KMS-11 (cell line): ENCODE measurements at regions not wholly inside any gene's neighbourhood (a gene's known extent, or its start where the extent isn't known, plus 50 kb on each side); places are given as distances from the start of the nearest gene placed in this dataset.
A peak's percentile ranks its signal among the peaks of the same experiment; 100 is the strongest.

Experiments
- H2AFZ ChIP-seq: fragments of 200-600 bp; sonication (generic); 2 replicates; pipeline ENCODE4 v1.6.1; 2016; ENCODE audit warnings: antibody characterized with exemption, mixed run types, low read depth
- H3K27ac ChIP-seq: fragments of 200-600 bp; sonication (generic); 2 replicates; pipeline ENCODE4 v1.6.1; 2016; ENCODE audit warnings: mild to moderate bottlenecking, mixed run types
- H3K27me3 ChIP-seq: fragments of 200-600 bp; sonication (generic); 2 replicates; pipeline ENCODE4 v1.6.1; 2017; ENCODE audit warnings: mild to moderate bottlenecking, low read depth, mixed run types, moderate library complexity; ENCODE audit not compliant: insufficient read depth
- H3K36me3 ChIP-seq: fragments of 200-600 bp; sonication (generic); 2 replicates; pipeline ENCODE4 v1.6.1; 2017; ENCODE audit warnings: mild to moderate bottlenecking, mixed run types; ENCODE audit not compliant: insufficient read depth
- H3K4me1 ChIP-seq: fragments of 200-600 bp; sonication (generic); 2 replicates; pipeline ENCODE4 v1.6.1; 2016; ENCODE audit warnings: mild to moderate bottlenecking, low read depth, mixed run types; ENCODE audit not compliant: poor library complexity, severe bottlenecking
- H3K4me2 ChIP-seq: fragments of 200-600 bp; sonication (generic); 2 replicates; pipeline ENCODE4 v1.7.0; 2016; ENCODE audit warnings: mild to moderate bottlenecking, mixed run types
- H3K4me3 ChIP-seq: fragments of 200-600 bp; sonication (generic); IDR thresholded peaks from 2 replicates; pipeline ENCODE4 v1.6.1; 2017; ENCODE audit warnings: low read depth, low read length, mixed read lengths; ENCODE audit not compliant: insufficient read depth
- H3K79me2 ChIP-seq: fragments of 200-600 bp; sonication (generic); 2 replicates; pipeline ENCODE4 v1.6.1; 2016; ENCODE audit warnings: low read depth, mixed run types; ENCODE audit not compliant: insufficient read depth
- H3K9ac ChIP-seq: fragments of 200-600 bp; sonication (generic); 2 replicates; pipeline ENCODE4 v1.6.1; 2016; ENCODE audit warnings: mild to moderate bottlenecking, mixed run types
- H4K20me1 ChIP-seq: fragments of 200-600 bp; sonication (generic); 2 replicates; pipeline ENCODE4 v1.6.1; 2016; ENCODE audit warnings: mild to moderate bottlenecking, mixed run types; ENCODE audit not compliant: insufficient read depth
- CTCF ChIP-seq: fragments of 200-600 bp; sonication (generic); conservative IDR thresholded peaks from 2 replicates; pipeline ENCODE4 v1.6.1; 2017; ENCODE audit warnings: low read depth, mild to moderate bottlenecking, antibody characterized with exemption, low read length, moderate library complexity, mixed read lengths

- TF ChIP-seq CTCF, result no peak
- H3K4me1 ChIP-seq, result peaks cover 35% of the 10 kb centered on the region
Observed at GRCh38 chr5:106097340-106097739, 1573.4 kb downstream of the EFNA5 start.

GRCh38 chr5:106094839-106095238, 1575.9 kb downstream of the EFNA5 start:
- Histone ChIP-seq H4K20me1 (no peaks in the 10 kb centered on the region), H3K27ac (peak overlapping the region; percentile 56; the same call in 1 of the 2 replicates), H3K4me3 (no peak overlapping the region), H3K27me3 (no peaks in the 10 kb centered on the region), H3K4me1 (peaks cover 47% of the 10 kb centered on the region), H3K9ac (no peak overlapping the region; the same call in 1 of the 2 replicates), H3K36me3 (no peaks in the 10 kb centered on the region), H3K79me2 (no peaks in the 10 kb centered on the region), H2AFZ (no peak overlapping the region), H3K4me2 (peak overlapping the region; percentile 58)
- TF ChIP-seq CTCF, result no peak

More at GRCh38 chr5:106097340-106097739, 1573.4 kb downstream of the EFNA5 start:
- Histone ChIP-seq H2AFZ (no peak overlapping the region), H4K20me1 (no peaks in the 10 kb centered on the region), H3K79me2 (no peaks in the 10 kb centered on the region), H3K4me2 (no peak overlapping the region), H3K9ac (no peak overlapping the region), H3K27me3 (no peaks in the 10 kb centered on the region), H3K36me3 (no peaks in the 10 kb centered on the region), H3K4me3 (no peak overlapping the region), H3K27ac (no peak overlapping the region)

- H3K4me1 ChIP-seq, result peaks cover 47% of the 10 kb centered on the region
- H4K20me1 ChIP-seq, result no peaks in the 10 kb centered on the region
- peak overlapping the region; percentile 2; the same call in 1 of the 2 replicates for H2AFZ ChIP-seq
- no peak overlapping the region for H3K4me3 ChIP-seq
- peak overlapping the region; percentile 56; the same call in 1 of the 2 replicates for H3K27ac ChIP-seq
- H3K36me3 ChIP-seq, result no peaks in the 10 kb centered on the region
- peak overlapping the region; percentile 58 for H3K4me2 ChIP-seq
- no peaks in the 10 kb centered on the region for H3K27me3 ChIP-seq
- no peak overlapping the region; the same call in 1 of the 2 replicates for H3K9ac ChIP-seq
- no peak for TF ChIP-seq CTCF
- no peaks in the 10 kb centered on the region for H3K79me2 ChIP-seq
Observed at GRCh38 chr5:106094204-106094607, 1576.5 kb downstream of the EFNA5 start.

GRCh38 chr5:106093134-106093533, 1577.6 kb downstream of the EFNA5 start:
- no peaks in the 10 kb centered on the region for H3K27me3 ChIP-seq
- no peak overlapping the region for H3K9ac ChIP-seq
- peak overlapping the region; percentile 56; the same call in 1 of the 2 replicates for H3K27ac ChIP-seq
- H3K36me3 ChIP-seq, result no peaks in the 10 kb centered on the region
- no peaks in the 10 kb centered on the region for H3K79me2 ChIP-seq
- no peaks in the 10 kb centered on the region for H4K20me1 ChIP-seq
- no peak for TF ChIP-seq CTCF
- H3K4me3 ChIP-seq, result no peak overlapping the region
- peak overlapping the region; percentile 58 for H3K4me2 ChIP-seq
- H3K4me1 ChIP-seq, result peaks cover 47% of the 10 kb centered on the region
- no peak overlapping the region; the same call in 1 of the 2 replicates for H2AFZ ChIP-seq
